HK-2 (cell line): ENCODE measurements at regions not wholly inside any gene's neighbourhood (a gene's known extent, or its start where the extent isn't known, plus 50 kb on each side); places are given as distances from the start of the nearest gene placed in this dataset.
"Not testable (repeated sequence)": the region's sequence is repeated elsewhere in the genome, so short reads cannot be mapped to it uniquely, and the experiment has no call there.

Experiments used
- DNase-seq: peaks from one replicate; pipeline ENCODE4 v3.0.0-alpha.2; 2018; ENCODE audit not compliant: unreplicated experiment

GRCh38 chr2:150107816-150108215 is 379.7 kb downstream of the RND3 start:
- DNase-seq = no peak

- no peak for DNase-seq
These were observed 380.3 kb downstream of the RND3 start for GRCh38 chr2:150107170-150107569.

- DNase-seq = no peak
These were observed 385.5 kb downstream of the RND3 start for GRCh38 chr2:150101947-150102346.

DNA sequence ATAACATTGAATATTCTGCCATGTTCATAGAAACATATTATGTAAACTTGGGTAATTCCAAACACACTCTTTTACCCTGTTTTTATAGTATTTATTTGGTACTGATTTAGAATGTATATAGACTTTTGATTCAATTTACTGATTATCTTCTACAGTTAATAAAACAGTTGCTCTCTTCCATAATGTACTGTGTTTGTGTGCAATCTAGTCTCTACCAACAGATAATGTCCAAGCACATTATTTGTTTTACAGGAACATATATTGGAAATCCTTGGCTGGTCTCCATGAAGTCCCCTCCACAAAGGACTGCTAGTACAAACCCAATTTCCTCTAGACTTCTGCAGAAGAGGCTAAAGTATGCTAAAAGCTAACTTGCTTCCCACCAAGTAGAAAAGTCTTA is 386.6 kb downstream of the RND3 start:
- DNase-seq = no peak

DNA sequence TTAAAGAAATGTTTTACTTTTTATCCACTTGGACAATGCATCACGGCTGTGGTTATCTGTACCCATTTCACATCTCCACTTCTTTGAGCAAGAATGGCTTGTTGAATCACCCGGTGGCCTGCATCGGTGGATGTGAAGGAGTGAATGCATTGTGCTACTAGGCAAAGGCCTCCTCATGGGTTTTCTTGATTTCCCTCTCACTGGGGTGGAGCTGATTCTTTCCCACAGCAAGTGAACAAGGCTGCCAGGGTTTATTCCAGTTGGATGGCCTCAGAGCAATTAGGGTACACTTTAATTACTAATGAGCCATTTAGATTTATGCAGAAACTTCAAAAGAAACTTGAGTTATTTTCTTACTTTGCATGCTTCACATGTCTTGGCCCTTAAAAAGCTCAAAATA is 387.1 kb downstream of the RND3 start:
- DNase-seq = no peak

GRCh38 chr2:150099805-150100204 is 387.7 kb downstream of the RND3 start:
- DNase-seq = no peak

- DNase-seq = no peak
These were observed 389.5 kb downstream of the RND3 start for GRCh38 chr2:150097901-150098531.

DNA sequence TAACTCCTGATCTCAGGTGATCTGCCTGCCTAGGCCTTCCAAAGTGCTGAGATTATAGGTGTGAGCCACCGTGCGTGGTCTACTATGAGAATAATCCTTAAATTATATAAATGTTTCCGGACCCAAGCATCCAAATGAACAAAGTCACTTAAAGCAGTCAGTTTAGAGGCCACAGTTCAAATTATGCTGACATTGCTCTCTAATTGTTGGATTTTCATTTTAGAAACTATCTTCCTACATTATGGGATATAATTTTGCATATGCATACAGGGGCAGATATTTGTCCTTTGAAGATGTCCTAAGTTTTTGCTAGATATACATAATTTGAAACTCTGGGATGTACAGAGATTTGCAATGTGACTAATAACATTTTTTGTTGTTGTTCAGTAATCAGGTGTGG is 390.1 kb downstream of the RND3 start:
- no peak for DNase-seq

GRCh38 chr2:150095361-150096095 is 391.9 kb downstream of the RND3 start:
- no peak for DNase-seq

DNA sequence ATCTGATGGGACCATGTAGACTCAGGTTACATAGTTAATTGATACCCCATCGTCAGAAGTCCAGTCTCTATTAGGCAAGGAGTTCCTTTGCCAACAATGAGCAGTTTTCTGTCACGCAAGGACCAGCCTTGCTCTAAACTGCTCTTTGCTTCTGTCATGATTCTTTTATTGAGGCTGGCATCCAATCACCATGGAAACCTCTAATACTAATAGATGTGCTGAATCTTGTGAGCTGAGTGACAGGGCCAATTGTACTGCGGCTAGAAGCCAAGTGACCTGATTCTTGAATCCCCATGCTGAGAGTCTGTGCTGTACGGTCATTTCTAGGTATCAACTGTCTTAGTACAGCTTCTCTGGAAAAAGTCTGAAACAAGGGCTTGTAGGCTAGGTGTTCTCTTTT is 395.6 kb downstream of the RND3 start:
- DNase-seq = no peak

- DNase-seq = no peak
These were observed 397.4 kb downstream of the RND3 start for GRCh38 chr2:150090031-150090430.

GRCh38 chr2:150088538-150088937 is 398.9 kb downstream of the RND3 start:
- no peak for DNase-seq

GRCh38 chr2:150085478-150085877 is 402.0 kb downstream of the RND3 start:
- DNase-seq = no peak

- no peak for DNase-seq
These were observed 405.5 kb downstream of the RND3 start for GRCh38 chr2:150081775-150082481.

DNA sequence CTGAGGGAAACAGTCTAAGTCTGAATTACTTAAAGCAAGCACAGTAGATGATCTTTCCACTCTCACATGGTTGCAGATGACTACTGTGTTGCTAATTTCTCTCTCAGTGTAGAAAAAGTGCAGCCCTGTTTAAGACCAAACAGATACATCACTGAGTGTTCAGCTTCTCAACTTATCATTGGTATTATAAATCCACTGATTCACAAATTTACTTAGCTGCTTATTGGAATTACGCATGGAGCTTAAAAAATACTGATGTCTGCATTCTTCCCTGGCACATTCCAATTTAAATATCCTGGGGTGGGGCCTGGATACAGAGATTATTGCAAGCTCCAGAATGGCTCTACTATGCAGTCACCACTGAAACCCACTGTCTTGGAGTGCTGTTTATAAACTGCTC is 411.2 kb downstream of the RND3 start:
- DNase-seq = no peak

- DNase-seq = peak; percentile 9
These were observed 411.6 kb downstream of the RND3 start for GRCh38 chr2:150075831-150076230.

DNA sequence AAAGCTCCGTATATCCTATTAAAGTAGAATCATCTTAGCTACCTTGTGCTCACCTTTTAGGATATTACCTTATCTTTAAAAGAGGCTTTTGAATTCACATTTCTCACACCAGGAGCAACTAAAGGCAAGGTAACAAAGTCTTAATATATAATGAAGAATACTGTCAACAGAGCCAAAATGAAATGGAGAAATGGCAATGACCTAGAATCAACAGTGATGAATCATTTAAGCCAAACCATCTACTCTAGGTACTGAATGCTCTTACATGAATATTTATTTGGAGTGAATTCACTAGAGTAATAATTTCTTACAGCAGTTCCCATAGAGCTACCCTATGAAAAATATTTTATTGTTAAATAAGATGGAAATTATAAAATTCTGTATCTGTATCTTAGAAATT is 421.0 kb downstream of the RND3 start:
- DNase-seq = no peak

DNA sequence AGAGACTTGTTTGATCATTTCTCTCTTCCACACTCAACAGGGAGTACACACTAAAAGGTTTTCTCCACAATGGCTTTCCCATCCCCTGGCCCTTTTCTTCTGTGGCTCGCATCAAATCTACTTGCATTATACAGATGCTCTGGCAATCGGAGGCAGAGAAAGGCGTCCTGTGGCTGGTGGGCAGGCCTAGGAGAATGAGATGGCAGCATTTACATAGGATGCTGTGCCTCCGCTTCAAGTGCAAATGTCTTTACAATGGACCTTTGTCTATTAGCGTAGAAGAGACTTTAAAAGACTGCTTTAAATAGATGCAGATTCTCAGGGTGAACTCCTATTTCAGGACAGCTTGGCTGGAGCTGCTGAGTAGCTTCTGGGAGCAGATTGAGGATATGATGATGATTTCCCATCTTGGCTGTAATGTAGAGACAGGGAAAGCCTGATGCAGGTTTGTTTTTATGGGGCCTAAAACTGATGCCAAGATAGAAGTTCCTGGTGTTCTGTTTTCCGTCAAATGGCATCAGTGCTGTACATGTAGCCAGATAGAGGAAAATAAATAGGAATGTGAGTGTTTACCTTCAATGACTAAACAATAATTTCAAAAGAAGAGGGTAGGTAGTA is 423.4 kb downstream of the RND3 start:
- DNase-seq = no peak

GRCh38 chr2:150063432-150063889 is 424.0 kb downstream of the RND3 start:
- DNase-seq = no peak

DNA sequence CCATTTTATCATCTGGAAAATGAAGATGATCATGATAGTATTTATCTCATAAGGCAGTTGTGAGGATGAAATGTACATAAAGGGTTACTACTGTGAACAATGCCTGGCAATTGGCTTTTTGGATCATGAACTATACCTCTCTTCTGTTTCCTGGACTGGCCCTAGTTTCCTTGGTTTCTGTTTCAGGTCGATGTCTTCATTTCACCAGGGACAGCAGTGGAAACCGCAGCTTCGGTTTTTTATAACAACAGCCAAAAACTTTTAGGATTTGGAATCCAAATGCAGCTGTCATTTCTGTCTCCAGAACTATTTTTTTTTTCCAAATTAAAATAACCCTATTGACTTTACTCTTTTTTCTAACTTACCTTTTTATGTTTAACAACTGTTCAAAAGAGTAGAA is 425.1 kb downstream of the RND3 start:
- DNase-seq = no peak

GRCh38 chr2:150060341-150060740 is 427.1 kb downstream of the RND3 start:
- DNase-seq = no peak

DNA sequence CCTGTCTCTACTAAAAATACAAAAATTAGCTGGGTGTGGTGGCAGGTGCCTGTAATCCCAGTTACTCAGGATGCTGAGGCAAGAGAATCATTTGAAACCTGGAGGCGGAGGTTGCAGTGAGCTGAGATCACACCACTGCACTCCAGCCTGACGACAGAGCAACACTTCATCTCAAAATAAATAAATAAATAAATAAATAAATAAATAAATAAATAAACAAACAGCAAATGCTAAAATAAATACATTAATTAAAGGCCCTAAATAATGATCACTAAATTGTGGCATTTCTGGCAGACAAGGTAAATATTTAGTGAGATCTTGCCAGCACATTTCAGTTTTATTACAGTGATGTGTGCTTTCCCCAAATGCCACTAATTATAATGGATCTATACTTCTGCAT is 427.8 kb downstream of the RND3 start:
- DNase-seq = not testable (repeated sequence)

DNA sequence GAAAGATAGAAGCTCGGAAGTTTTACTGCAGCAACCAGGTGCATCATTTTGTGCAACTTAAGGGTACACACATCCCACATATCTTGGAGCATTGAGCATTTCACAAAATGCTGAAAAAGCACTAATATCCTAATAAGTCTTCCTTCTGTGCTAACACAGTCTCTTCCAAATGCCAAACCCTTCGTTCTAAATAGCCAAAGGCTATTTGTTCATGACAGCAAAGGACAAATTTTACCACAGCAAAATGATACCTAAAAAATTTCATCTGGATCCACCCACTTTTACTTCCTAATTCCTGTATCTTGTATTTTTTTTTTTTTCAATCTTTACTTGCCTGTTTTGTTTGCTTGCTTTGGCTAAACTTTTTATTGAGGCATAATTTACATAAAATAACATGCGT is 435.0 kb downstream of the RND3 start:
- DNase-seq = no peak
